Panc1 (cell line): ENCODE measurements at regions not wholly inside any gene's neighbourhood (a gene's known extent, or its start where the extent isn't known, plus 50 kb on each side); places are given as distances from the start of the nearest gene placed in this dataset.

Experiments
- ATAC-seq: fragments of 200-7000 bp; cut with Tn5 transposase; 2 replicates; pipeline ENCODE4 v1.9.1; 2020; ENCODE audit warnings: mild to moderate bottlenecking, moderate library complexity
- BruUV-seq: library from RNA; stranded (reverse); fragments of 400-500 nt; replicated peaks from 2 replicates; lab custom pipeline; 2021; lab: Mats Ljungman, UMichigan
- CTCF ChIA-PET: fragments of 300-600 bp; sonication (Branson Sonifier 250); formaldehyde crosslinking; loops from one replicate; lab custom pipeline; 2022; ENCODE audit warnings: antibody characterized with exemption; lab: Charles Lee
- POLR2A ChIA-PET: fragments of 300-600 bp; sonication (Branson Sonifier 250); formaldehyde crosslinking; loops from one replicate; lab custom pipeline; 2022; ENCODE audit warnings: antibody characterized with exemption; lab: Charles Lee
- DNase-seq: peaks from one replicate; pipeline ENCODE4 v3.0.0-alpha.2; 2010; ENCODE audit warnings: low read depth, low spot score
- H3K27ac ChIP-seq: 2 replicates; pipeline ENCODE4 v1.5.1; 2011; ENCODE audit warnings: mild to moderate bottlenecking, low read length, inconsistent platforms
- H3K27me3 ChIP-seq: fragments of 200-500 bp; sonication (Bioruptor generic); 2 replicates; pipeline ENCODE4 v1.6.0; 2014; ENCODE audit warnings: low read length, inconsistent platforms; ENCODE audit not compliant: control insufficient read depth, insufficient read depth
- H3K36me3 ChIP-seq: fragments of 200-500 bp; sonication (Bioruptor generic); 2 replicates; pipeline ENCODE4 v1.5.1; 2014; ENCODE audit warnings: inconsistent platforms, mild to moderate bottlenecking, low read length, moderate library complexity; ENCODE audit not compliant: control insufficient read depth, insufficient read depth
- H3K4me1 ChIP-seq: 2 replicates; pipeline ENCODE4 v1.5.1; 2011; ENCODE audit warnings: inconsistent platforms, mild to moderate bottlenecking, low read length, moderate library complexity; ENCODE audit not compliant: control insufficient read depth, insufficient read depth
- H3K4me3 ChIP-seq, 2 experiments: 2 replicates each; pipeline ENCODE4 v1.5.1; 2011 to 2012; ENCODE audit warnings: low read depth in 2 of 2, low read length in 2 of 2, mild to moderate bottlenecking in 2 of 2, inconsistent platforms in 1 of 2, moderate library complexity in 1 of 2
- H3K9me3 ChIP-seq: fragments of 200-500 bp; sonication (Bioruptor generic); 2 replicates; pipeline ENCODE4 v1.5.1; 2014; ENCODE audit warnings: low read depth, mild to moderate bottlenecking, inconsistent platforms, low read length, moderate library complexity; ENCODE audit not compliant: control insufficient read depth, insufficient read depth
- CTCF ChIP-seq: fragments of 450-650 bp; IDR thresholded peaks from 2 replicates; pipeline ENCODE4 v1.5.1; 2017; ENCODE audit warnings: mild to moderate bottlenecking
- POLR2AphosphoS5 ChIP-seq: IDR thresholded peaks from 2 replicates; pipeline ENCODE4 v1.6.1; 2012; ENCODE audit warnings: mild to moderate bottlenecking, low read depth, low read length, moderate library complexity
- REST ChIP-seq, 2 experiments: IDR thresholded peaks; 2 replicates each; pipeline ENCODE4 v1.6.1; 2011 to 2012; ENCODE audit warnings: low read depth in 2 of 2, control low read depth in 1 of 2, low read length in 1 of 2, mild to moderate bottlenecking in 1 of 2, moderate library complexity in 1 of 2; ENCODE audit not compliant: insufficient read depth in 1 of 2
- SIN3A ChIP-seq: IDR thresholded peaks from 2 replicates; pipeline ENCODE4 v1.6.1; 2012; ENCODE audit warnings: low read depth, mild to moderate bottlenecking, low read length, moderate library complexity, borderline replicate concordance; ENCODE audit not compliant: insufficient read depth
- TCF7L2 ChIP-seq: IDR thresholded peaks from 2 replicates; pipeline ENCODE4 v1.6.1; 2011; ENCODE audit warnings: mild to moderate bottlenecking, low read depth, low read length, inconsistent platforms
- in situ Hi-C: cut with HindIII; loops from 2 replicates; pipeline ENCODE4 v1.10.0; 2016; ENCODE audit warnings: low sequenced_read_pairs, low pct_unique_long_range_greater_than_20kb
- intact Hi-C: fragments of 100-400 bp; cut with micrococcal nuclease; formaldehyde crosslinking; loops from one replicate; pipeline ENCODE4 v1.10.0; 2022; ENCODE audit not compliant: unreplicated experiment

GRCh38 chr2:61759005-61759404 lies 94.9 kb downstream of the FAM161A start:
- BruUV-seq: no TSS peak
- H3K36me3 ChIP-seq: no peaks in the 10 kb centered on the region; the same call in 1 of the 2 replicates
- H3K4me3 ChIP-seq: no peak overlapping the region
- intact Hi-C loops: no loop called here
- peaks cover 13% of the 10 kb centered on the region; the same call in 1 of the 2 replicates for H3K4me1 ChIP-seq
- ChIA-PET CTCF (no interaction called here), POLR2A (no interaction called here)
- H3K27ac ChIP-seq: no peak overlapping the region
- no peak for TF ChIP-seq SIN3A
- no peak for TF ChIP-seq POLR2AphosphoS5
- H3K27me3 ChIP-seq: no peaks in the 10 kb centered on the region
- H3K9me3 ChIP-seq: no peaks in the 10 kb centered on the region
- ATAC-seq (no peak), DNase-seq (no peak)
- in situ Hi-C loops: no loop called here

- CTCF ChIA-PET: no interaction called here
Observed at GRCh38 chr2:61758159-61758558, 95.7 kb downstream of the FAM161A start.

More at GRCh38 chr2:61758159-61758558, 95.7 kb downstream of the FAM161A start:
- POLR2A ChIA-PET: no interaction called here
- in situ Hi-C loops (no loop called here), intact Hi-C loops (no loop called here)
- BruUV-seq: no TSS peak
- peaks cover 13% of the 10 kb centered on the region; the same call in 1 of the 2 replicates for H3K4me1 ChIP-seq
- H3K4me3 ChIP-seq: no peak overlapping the region
- H3K9me3 ChIP-seq: no peaks in the 10 kb centered on the region
- H3K27ac ChIP-seq: no peak overlapping the region
- DNase-seq (no peak), ATAC-seq (no peak)
- H3K36me3 ChIP-seq: no peaks in the 10 kb centered on the region
- H3K27me3 ChIP-seq: no peaks in the 10 kb centered on the region
- TF ChIP-seq TCF7L2 (no peak), SIN3A (no peak), POLR2AphosphoS5 (no peak), CTCF (no peak), REST (IDR thresholded peaks at IDR 0.05; ENCODE audit: insufficient read depth in 1 of 2, low read depth in 2 of 2, low read length in 1 of 2) (no peak)
